IPS DF 6.9 (cell line): ENCODE measurements at regions not wholly inside any gene's neighbourhood (a gene's known extent, or its start where the extent isn't known, plus 50 kb on each side); places are given as distances from the start of the nearest gene placed in this dataset.
"Not testable (repeated sequence)": the region's sequence is repeated elsewhere in the genome, so short reads cannot be mapped to it uniquely, and the experiment has no call there.

ENCODE experiments used
- DNase-seq: peaks from one replicate; pipeline ENCODE4 v3.0.0-alpha.2; 2013; ENCODE audit warnings: low read depth, low spot score
- H3K27ac ChIP-seq: one replicate; pipeline ENCODE4 v1.5.1; 2013; ENCODE audit warnings: low read length, control low read depth
- H3K27me3 ChIP-seq: 2 replicates; pipeline ENCODE4 v1.6.1; 2013; ENCODE audit warnings: mild to moderate bottlenecking, low read length; ENCODE audit not compliant: control insufficient read depth, insufficient read depth
- H3K36me3 ChIP-seq: 2 replicates; pipeline ENCODE4 v1.6.1; 2013; ENCODE audit warnings: low read length; ENCODE audit not compliant: control insufficient read depth, insufficient read depth
- H3K4me1 ChIP-seq: 2 replicates; pipeline ENCODE4 v1.6.1; 2013; ENCODE audit warnings: low read length; ENCODE audit not compliant: control insufficient read depth, insufficient read depth
- H3K4me3 ChIP-seq: 2 replicates; pipeline ENCODE4 v1.5.1; 2013; ENCODE audit warnings: mild to moderate bottlenecking, low read length
- H3K9me3 ChIP-seq: 2 replicates; pipeline ENCODE4 v1.6.1; 2013; ENCODE audit warnings: low read length, inconsistent platforms; ENCODE audit not compliant: control insufficient read depth, insufficient read depth
- WGBS: extraction: QIAGEN DNeasy Blood & Tissue Kit; methylation state at CpG from one replicate; pipeline ENCODE4 v1.1.7; 2013; ENCODE audit warnings: mixed read lengths, missing lambda C conversion rate; ENCODE audit not compliant: insufficient read length, insufficient coverage; 5-methylcytosine and 5-hydroxymethylcytosine counted together

DNA sequence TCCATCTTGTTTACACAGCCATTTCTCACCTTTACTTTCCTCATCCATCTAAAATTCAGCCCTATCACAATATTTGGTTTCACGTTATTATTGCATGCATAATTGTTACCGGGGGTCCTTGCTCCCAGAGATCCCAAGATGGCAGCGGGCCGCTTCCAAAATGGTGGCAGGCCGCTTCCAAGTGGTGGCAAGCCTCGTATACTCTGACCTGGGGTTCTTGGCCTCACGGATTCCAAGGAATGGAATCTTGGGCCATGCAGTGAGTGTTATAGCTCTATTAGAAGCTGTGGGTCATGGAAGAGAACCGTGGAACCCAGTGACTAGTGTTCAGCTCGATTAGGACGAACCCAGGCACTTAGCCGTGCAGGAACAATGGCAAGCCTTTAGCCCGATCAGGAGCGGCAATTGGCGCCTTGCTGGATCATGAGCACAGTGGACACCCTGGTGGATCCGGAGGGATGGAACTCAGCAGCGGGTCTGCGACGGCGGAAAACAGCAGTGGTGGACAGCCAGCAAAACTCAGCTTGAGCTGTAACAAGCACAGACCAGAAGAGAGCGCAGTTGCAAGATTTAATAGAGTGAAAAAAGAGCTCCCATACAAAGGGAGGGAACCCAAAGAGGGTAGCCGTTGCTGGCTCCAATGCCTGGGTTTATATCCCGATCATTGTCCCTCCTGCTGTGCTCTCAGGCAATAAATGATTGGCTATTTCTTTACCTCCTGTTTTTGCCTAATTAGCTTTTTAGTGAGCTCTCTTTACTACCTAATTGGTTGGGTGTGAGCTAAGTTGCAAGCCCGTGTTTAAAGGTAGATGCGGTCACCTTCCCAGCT is 756.2 kb upstream of the CTNND2 start:
- not testable (repeated sequence) for H3K4me3 ChIP-seq, H3K9me3 ChIP-seq, H3K27ac ChIP-seq, H3K4me1 ChIP-seq, H3K27me3 ChIP-seq, DNase-seq
- WGBS, result no CpG with 5 or more reads among the region's 24 CpGs
- H3K36me3 ChIP-seq, result peaks cover 24% of the 10 kb centered on the region

DNA sequence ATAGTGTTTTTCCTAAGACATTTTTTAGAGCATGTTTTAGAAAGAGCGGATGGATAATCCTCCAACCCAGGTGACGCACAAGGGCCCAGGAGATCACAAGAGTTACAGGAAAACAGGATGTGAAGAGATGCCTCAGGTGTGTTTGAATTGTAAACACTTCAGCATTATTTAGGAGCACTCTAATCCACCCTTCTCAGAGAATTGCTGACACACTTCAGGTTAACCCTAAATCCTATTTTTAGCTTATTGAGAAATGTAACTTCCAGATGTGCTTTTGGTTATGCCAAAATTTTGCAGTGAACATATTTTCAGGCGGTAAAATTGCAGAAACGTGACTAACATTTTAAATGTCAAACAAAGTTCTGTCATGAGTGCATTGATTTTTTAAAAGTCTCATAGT is 755.4 kb upstream of the CTNND2 start:
- no CpG with 5 or more reads among the region's 4 CpGs for WGBS
- Histone ChIP-seq H3K4me3 (no peak overlapping the region), H3K9me3 (no peaks in the 10 kb centered on the region), H3K27ac (no peak overlapping the region), H3K27me3 (no peaks in the 10 kb centered on the region), H3K4me1 (peaks cover 2% of the 10 kb centered on the region; the same call in 1 of the 2 replicates), H3K36me3 (peaks cover 24% of the 10 kb centered on the region)
- DNase-seq, result no peak

DNA sequence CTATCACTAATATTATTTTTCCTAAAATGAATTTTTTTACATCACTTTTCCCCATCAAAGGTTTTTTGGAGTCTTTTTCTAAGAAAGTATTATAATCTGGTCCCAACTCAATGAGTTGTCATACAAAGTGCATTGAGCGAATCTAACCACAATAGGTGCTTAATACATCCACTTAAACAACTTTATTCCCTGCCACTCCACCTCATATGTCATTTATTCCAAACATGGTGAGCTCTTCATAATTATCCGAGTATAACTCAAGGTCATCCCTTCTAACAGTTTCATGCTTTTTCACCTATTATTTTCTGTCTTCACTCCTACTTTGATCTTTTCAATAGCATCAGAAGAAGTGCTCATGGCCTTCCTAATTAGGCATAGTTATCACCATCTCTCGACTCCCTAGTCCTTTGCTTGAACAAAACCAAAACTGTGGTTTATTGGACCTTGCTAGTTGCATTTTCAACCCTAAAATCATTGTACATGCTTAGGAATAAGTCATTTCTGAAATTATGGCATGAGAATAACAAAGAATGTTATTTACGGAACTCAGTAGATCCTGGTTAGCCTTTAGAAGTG is 754.7 kb upstream of the CTNND2 start:
- H3K4me1 ChIP-seq, result peaks cover 2% of the 10 kb centered on the region; the same call in 1 of the 2 replicates
- no peak overlapping the region for H3K27ac ChIP-seq
- peaks cover 24% of the 10 kb centered on the region for H3K36me3 ChIP-seq
- no peaks in the 10 kb centered on the region for H3K9me3 ChIP-seq
- H3K4me3 ChIP-seq, result no peak overlapping the region
- WGBS, result no CpG with 5 or more reads among the region's 4 CpGs
- no peaks in the 10 kb centered on the region for H3K27me3 ChIP-seq
- DNase-seq, result no peak

DNA sequence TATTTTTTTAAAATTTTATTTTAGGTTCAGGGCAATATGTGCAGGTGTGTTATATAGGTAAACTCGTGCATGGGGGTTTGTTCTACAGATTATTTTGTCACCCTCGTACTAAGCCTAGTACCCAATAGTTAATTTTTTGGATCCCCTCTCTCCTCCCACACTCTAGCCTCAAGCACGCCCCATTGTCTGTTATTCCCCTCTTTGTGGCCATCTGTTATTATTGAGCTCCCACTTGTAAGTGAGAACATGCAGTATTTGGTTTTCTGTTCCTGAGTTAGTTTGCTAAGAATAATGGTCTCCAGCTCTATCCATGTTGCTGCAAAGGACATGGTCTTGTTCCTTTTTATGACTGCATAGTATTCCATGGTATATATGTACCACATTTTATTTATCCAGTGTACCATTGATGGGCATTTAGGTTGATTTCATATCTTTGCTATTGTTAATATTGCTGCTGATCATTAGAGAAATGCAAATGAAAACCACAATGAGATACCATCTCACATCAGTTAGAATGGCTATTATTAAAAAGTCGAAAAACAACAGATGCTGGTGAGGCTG is 753.7 kb upstream of the CTNND2 start:
- peaks cover 19% of the 10 kb centered on the region for H3K36me3 ChIP-seq
- WGBS, result no CpG with 5 or more reads among the region's 4 CpGs

DNA sequence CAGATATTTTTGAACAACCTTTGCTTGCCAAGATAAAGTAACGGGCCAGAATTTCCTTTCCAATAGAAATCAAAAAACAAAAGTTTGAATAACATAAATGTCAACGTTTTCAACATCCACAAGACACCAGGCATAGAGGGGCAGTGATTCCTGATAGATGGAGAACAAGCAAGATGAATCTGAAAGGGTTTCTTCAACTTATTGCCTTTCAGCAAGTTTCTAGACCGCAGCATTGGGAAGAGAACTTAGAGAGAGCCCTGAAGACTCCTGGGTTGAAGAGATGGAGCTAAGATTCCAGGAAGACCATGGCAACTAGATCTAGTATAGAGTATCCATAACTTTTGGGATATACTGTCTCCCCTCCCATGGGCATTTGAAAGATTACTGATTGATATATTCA is 751.4 kb upstream of the CTNND2 start:
- H3K4me1 ChIP-seq, result no peaks in the 10 kb centered on the region
- DNase-seq, result no peak
- WGBS, result no CpG with 5 or more reads among the region's 3 CpGs
- H3K27ac ChIP-seq, result no peak overlapping the region
- no peak overlapping the region for H3K4me3 ChIP-seq
- H3K9me3 ChIP-seq, result no peaks in the 10 kb centered on the region
- no peaks in the 10 kb centered on the region for H3K27me3 ChIP-seq
- peaks cover 5% of the 10 kb centered on the region; the same call in 1 of the 2 replicates for H3K36me3 ChIP-seq

More for the DNA sequence above, 753.7 kb upstream of the CTNND2 start:
- H3K4me1 ChIP-seq, DNase-seq, H3K4me3 ChIP-seq, H3K9me3 ChIP-seq, H3K27ac ChIP-seq, H3K27me3 ChIP-seq: not testable (repeated sequence)

DNA sequence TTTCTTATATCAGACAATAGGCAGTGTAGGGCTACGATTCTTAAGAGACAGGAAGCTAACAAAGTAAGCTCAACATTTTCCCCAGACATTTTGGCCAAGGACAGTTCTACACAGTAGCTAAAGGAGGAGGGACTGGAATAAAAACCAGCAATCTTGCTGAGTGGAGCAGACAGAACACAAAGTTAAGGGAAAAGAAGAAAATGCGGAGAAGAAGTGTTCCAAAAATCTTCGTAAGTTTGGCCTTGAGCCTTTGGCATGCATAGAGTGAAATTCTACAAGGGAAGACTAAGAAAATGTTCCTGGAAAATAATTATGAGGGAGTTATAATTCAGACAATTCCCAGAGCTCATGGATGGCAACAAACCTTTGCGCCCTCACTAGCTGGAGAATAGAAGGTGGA is 748.0 kb upstream of the CTNND2 start:
- WGBS, result no CpG with 5 or more reads among the region's 4 CpGs

DNA sequence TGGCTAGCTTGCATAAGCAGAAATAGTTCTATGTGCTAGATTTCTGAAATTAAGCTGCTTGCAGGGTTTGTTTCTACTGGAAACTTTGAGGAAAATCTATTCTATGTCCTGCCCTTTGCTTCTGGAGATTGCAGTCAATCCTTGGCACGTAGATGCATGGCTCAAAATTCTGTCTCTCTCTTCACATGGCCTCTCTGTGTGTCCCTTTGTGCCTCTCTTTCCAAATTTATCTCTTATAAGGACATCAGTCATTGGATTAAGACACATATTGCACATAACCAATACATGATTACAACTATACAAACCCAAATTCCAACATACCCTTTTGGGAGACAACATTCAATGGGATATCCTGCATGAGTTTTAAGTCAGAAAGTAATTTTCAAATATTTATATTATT is 744.3 kb upstream of the CTNND2 start:
- no CpG with 5 or more reads among the region's 1 CpG for WGBS
- H3K27ac ChIP-seq, result no peak overlapping the region
- H3K4me1 ChIP-seq, result no peaks in the 10 kb centered on the region
- H3K9me3 ChIP-seq, result no peaks in the 10 kb centered on the region
- no peak for DNase-seq
- no peak overlapping the region for H3K4me3 ChIP-seq
- H3K36me3 ChIP-seq, result no peaks in the 10 kb centered on the region; the same call in 1 of the 2 replicates
- H3K27me3 ChIP-seq, result no peaks in the 10 kb centered on the region

More for the DNA sequence above, 748.0 kb upstream of the CTNND2 start:
- Histone ChIP-seq H3K27me3 (no peaks in the 10 kb centered on the region), H3K4me1 (no peaks in the 10 kb centered on the region), H3K36me3 (peaks cover 2% of the 10 kb centered on the region; the same call in 1 of the 2 replicates), H3K9me3 (no peaks in the 10 kb centered on the region), H3K27ac (no peak overlapping the region), H3K4me3 (no peak overlapping the region)
- no peak for DNase-seq

DNA sequence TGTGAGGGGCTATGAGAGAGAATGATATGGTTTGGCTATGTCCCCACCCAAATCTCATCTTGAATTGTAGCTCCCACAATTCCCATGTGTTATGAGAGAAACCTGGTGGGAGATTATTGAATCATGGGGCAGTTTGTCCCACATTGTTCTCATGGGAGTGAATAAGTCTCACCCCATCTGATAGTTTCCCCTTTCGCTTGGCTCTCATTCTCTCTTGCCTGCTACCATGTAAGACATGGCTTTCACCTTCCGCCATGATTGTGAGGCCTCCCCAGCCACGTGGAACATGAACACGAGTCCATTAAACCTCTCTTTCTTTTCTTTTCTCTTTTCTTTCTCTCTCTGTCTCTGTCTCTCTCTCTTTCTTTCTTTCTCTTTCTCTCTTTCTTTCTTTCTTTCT is 743.4 kb upstream of the CTNND2 start:
- Histone ChIP-seq H3K36me3 (no peaks in the 10 kb centered on the region; the same call in 1 of the 2 replicates), H3K27ac (no peak overlapping the region), H3K27me3 (no peaks in the 10 kb centered on the region), H3K4me1 (no peaks in the 10 kb centered on the region), H3K4me3 (no peak overlapping the region), H3K9me3 (no peaks in the 10 kb centered on the region)
- DNase-seq, result no peak
- no CpG with 5 or more reads among the region's 4 CpGs for WGBS

DNA sequence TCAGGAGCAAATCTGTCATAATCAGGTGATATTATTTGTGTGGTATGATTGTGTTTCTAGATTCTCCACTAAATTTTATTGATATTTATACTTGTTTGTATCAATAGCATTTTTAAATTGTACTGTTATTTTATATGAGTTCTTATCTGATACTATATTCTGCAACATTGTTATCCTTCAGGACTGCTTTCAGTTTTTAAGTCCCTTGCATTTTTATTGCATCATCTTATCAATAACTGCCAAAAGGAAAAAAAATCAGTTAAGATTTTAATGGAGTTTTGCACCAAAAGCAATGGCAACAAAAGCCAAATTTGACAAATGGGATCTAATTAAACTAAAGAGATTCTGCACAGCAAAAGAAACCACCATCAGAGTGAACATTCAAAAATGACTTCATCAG is 741.3 kb upstream of the CTNND2 start:
- no peaks in the 10 kb centered on the region for H3K36me3 ChIP-seq
- no peaks in the 10 kb centered on the region for H3K27me3 ChIP-seq
- DNase-seq, result no peak
- no peak overlapping the region for H3K27ac ChIP-seq
- H3K4me1 ChIP-seq, result no peaks in the 10 kb centered on the region
- H3K4me3 ChIP-seq, result no peak overlapping the region
- no peaks in the 10 kb centered on the region for H3K9me3 ChIP-seq

DNA sequence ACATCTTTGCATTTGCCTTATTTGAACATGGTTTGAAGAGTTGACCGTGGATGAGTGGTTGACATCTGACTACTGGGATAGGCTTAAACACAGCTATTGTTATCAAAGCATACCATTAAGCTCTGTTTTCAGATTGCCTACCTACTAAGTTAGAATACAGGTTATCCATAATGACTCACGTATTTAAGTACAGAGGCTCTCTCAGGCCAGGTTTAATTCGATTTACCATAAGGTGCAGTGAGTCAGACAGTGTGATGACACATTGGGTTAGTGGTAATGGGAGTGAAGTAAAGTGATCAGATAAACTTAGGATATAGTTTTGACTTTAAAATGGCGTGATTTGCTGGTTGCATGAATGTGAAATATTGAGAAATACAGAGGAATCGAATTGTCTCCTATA is 732.0 kb upstream of the CTNND2 start:
- H3K9me3 ChIP-seq, result no peaks in the 10 kb centered on the region
- H3K36me3 ChIP-seq, result no peaks in the 10 kb centered on the region
- no peak overlapping the region for H3K27ac ChIP-seq
- H3K4me3 ChIP-seq, result no peak overlapping the region
- no peaks in the 10 kb centered on the region for H3K4me1 ChIP-seq
- H3K27me3 ChIP-seq, result no peaks in the 10 kb centered on the region
- WGBS, result no CpG with 5 or more reads among the region's 5 CpGs
- DNase-seq, result no peak
